ENCODE measurements at regions not wholly inside any gene's neighbourhood (a gene's known extent, or its start where the extent isn't known, plus 50 kb on each side); places are given as distances from the start of the nearest gene placed in this dataset.
"Not testable (repeated sequence)": the region's sequence is repeated elsewhere in the genome, so short reads cannot be mapped to it uniquely, and the experiment has no call there.

DNA sequence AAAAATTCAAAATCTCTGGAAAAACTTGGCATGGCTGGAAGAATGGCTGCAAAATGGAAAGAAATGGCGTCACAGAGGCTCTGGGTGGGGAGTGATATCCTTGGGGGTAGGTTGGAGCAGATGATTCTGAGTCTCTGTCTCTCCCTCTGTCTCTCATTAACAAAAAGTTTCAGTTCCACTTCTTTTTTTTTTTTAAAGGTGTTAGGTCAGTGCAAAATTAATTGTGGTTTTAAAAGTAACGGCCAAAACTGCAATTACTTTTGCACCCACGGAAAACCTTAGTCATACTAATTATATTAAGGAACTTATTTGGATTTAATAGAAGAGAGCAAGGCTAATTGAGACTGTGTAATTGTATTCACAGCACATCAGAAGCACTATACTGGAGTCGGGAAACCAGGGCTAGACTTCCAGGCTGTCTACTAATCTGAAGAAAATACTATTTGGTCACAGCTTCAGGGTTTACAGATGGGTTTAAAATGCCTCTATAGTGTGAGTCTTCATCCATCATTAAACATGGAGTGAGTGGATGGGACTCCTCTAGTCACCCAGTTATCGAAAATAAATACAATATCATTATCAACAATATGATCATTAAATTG, 289.1 kb upstream of the PLD5 start:
- DNase-seq (ENCODE audit: low spot score): no peak

DNA sequence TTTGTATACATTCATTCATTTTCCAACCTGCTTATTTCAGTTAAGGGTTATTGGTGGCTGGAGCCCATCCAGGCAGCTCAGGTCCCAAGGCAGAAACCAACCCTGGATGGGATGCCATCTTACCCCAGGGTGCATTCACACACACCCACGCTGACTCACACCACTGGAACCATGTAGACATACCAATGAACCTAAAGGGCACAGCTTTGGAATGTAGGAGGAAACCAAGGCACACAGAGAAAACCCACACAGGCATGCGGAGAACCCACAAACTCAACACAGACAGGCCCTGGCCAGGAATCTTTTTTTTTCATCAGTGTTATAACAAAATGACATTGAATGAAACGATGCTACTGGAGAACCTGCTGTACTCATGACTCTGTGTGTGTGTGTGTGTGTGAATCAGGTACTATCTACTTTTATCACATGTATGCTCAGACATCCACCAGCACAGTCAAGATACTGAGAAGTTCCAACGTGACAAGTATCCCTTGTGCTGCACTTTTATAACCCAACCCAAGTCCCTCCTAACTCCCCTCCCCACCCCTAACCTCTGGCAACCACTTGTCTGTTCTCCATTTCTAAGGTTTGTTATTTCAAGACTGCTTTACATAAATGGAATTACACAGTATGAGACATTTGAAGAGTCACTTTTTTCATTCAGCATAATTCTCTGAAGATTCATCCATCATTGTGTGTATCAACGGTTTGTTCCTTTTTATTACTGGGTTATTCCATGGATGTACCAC, 286.8 kb upstream of the PLD5 start:
- DNase-seq (ENCODE audit: low spot score): no peak

DNA sequence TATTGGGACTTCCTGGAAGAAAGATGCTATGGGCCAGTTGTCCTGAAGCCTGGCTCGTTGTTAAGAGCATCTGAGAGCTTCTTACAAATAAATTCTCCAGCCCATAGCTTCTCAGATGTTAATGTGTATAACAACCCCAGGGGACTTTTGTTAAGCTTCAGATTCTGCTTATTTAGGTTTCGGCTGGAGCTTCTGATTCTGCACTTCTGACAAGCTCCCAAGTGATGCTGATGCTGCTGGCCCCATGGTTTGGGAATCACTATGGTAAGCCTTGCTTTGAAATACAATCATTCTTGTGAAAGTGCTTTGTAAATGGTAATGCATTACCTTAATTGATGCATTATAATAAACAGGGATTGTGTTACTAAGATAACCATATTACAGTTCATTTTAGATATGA, 281.8 kb upstream of the PLD5 start:
- no peak for DNase-seq (ENCODE audit: low spot score)

- not testable (repeated sequence) for DNase-seq (ENCODE audit: low spot score)
These were observed 280.9 kb upstream of the PLD5 start for GRCh38 chr1:242805360-242805759.

- DNase-seq (ENCODE audit: low spot score): no peak
These were observed 278.5 kb upstream of the PLD5 start for GRCh38 chr1:242802973-242803372.

DNA sequence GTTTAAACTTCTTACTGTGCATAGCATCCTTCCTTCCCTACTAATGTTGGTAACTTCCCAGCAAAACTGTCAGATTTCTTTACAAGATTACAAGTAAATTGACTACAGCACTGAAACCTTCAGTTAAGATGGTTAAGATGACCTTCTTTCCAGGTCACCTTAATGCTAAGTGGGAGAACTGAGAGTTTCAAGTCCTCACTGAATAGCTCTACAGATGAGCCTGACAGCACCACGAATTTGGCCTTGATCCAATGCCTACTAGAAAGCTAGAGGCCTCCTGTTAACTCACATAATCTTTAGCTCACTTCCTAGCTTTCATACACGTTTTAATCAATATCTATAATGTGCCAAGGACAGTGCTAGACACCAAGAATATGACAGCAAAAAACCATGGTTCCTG, 276.0 kb upstream of the PLD5 start:
- peak; percentile 61 for DNase-seq (ENCODE audit: low spot score)

DNA sequence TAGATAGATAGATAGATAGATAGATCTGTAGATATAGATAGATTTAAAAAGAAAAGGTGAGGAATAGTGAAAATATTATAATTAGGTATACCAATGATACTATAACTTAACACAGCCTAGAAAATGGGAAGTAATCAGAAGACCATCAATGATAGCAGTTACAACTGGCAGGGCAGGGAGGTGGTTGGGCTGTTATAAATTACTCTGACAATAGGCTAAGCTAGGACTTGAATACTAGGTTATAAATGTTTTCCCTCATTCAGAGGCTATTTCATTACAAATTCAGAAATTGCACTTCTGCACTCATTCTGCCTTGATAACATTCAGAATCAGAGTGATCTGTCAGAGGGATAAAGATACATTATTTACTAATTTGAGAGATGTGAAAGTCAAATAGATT, 273.4 kb upstream of the PLD5 start:
- no peak for DNase-seq (ENCODE audit: low spot score)

DNA sequence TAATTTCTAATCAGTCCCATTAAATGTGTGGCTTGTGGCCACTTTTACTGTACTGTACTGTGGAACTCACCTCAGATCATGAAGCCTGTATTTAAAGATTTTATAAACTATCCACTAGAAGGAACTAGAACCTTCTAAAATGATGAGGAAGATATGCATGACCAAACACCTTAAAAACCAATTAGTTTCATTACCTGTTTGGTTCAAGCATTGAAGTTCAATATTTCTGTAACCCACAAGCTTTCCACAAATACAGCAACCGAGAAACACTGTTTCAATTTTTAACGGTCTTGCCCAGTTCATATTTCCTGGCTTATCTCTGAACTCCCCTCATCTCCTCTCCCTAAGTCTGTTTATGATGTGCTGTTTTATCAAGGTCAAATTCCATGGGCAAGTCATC, 264.3 kb upstream of the PLD5 start:
- DNase-seq (ENCODE audit: low spot score): no peak

DNA sequence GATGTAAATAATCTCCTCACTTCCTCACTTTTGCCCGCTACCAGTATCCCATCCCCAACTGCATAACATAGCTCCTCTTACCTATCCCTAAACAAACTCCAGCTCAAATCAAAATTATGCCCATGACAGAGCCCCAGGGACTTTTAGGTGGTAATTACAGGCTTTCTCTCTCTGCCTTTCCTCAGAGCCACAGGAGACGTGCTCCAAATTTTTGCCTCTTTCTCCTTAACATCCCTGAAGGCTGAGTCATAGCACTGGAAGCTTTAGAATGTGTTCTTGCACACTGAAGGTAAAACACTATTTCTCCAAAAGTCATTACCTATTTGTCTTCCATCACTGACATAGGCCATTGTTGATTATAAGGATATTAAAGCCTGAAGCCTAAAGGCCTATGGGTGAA, 263.5 kb upstream of the PLD5 start:
- no peak for DNase-seq (ENCODE audit: low spot score)

DNA sequence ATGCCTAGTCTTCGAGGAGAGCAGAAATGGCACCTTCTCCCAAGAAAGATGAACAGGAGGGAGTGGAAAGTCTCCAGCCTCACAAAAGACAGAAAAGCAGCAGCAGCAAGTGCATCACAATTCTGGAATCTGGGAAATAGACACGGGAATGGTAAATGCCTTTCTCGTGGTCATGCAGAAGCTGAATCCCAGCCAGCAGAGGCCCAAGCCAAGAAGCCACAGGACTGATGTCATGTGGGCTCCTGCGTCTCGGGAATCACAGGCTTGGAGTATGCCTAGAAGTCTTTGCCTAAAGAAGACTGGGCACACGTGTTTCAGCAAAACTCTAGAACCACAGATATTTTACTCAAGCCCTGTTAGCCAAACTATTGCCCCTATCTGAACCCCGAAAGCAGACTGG, 260.3 kb upstream of the PLD5 start:
- DNase-seq (ENCODE audit: low spot score): no peak

- no peak for DNase-seq (ENCODE audit: low spot score)
These were observed 259.6 kb upstream of the PLD5 start for GRCh38 chr1:242784084-242784483.

GRCh38 chr1:242774256-242774655, 249.8 kb upstream of the PLD5 start:
- DNase-seq (ENCODE audit: low spot score): no peak

GRCh38 chr1:242770366-242770765, 245.9 kb upstream of the PLD5 start:
- no peak for DNase-seq (ENCODE audit: low spot score)

DNA sequence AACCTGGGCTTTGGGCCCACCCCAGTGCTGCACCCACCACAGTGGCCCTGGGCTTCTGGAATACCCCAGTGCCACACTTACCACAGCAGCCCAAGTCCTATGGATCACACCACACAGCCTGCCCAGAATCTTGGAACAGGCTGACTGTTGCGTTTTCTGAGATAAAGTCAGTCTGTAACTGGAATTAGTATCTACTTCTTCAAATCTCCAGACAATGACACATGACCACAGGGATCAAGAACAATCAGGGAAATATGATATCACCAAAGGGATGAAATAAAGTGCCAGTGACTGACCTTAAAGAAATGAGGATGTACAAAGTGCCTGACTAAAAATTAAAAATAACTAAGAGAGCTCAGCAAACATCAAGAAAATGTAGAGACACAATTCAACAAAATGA, 239.7 kb upstream of the PLD5 start:
- no peak for DNase-seq (ENCODE audit: low spot score)

- no peak for DNase-seq (ENCODE audit: low spot score)
These were observed 237.1 kb upstream of the PLD5 start for GRCh38 chr1:242761556-242761955.

DNA sequence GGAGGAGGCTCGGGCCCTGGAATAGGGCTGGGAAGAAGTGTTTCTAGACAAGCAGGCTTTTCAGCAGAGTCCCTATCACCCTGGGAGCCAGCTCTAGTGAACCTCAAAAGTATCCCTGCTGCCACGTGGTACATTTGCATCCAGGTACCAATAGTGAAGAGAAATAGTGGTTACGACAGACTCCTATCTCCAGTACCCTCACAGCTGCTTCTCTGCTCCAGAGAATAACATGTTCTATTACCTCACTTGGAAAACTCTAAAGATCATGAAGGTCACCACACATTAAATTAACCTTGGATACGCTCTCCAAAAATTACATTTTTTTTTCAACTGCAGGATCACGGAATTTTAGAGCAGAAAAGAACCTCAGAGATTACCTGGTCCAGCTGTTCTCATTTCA, 230.4 kb upstream of the PLD5 start:
- DNase-seq (ENCODE audit: low spot score): no peak

GRCh38 chr1:242754125-242754524, 229.6 kb upstream of the PLD5 start:
- DNase-seq (ENCODE audit: low spot score): peak; percentile 99

DNA sequence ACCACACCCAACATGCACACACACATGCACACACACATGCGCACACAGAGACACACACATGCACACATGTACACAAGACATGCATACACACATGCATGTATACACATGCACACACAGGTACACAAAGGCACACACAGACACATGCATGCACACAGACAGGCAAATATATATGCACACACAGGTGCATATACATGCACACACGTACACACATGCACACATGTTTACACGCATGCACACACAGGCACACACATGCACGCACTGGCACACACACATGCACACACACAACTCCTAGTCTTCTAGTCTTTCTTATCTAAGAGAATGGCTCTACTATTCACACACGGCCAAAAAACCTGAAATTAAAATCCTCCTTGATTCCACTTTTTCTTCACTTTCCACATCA, 222.7 kb upstream of the PLD5 start:
- no peak for DNase-seq (ENCODE audit: low spot score)

- no peak for DNase-seq (ENCODE audit: low spot score)
These were observed 220.6 kb upstream of the PLD5 start for GRCh38 chr1:242745079-242745478.

- no peak for DNase-seq (ENCODE audit: low spot score)
These were observed 219.7 kb upstream of the PLD5 start for GRCh38 chr1:242743983-242744780.

- DNase-seq (ENCODE audit: low spot score): no peak
These were observed 214.5 kb upstream of the PLD5 start for GRCh38 chr1:242738702-242739645.

- no peak for DNase-seq (ENCODE audit: low spot score)
These were observed 212.1 kb upstream of the PLD5 start for GRCh38 chr1:242736611-242737010.

Measured in SK-N-DZ (cell line).